PC-3 (cell line): ENCODE measurements at regions not wholly inside any gene's neighbourhood (a gene's known extent, or its start where the extent isn't known, plus 50 kb on each side); places are given as distances from the start of the nearest gene placed in this dataset.

Experiments
- ATAC-seq: fragments of 200-7000 bp; cut with Tn5 transposase; 2 replicates; pipeline ENCODE4 v1.9.1; 2020; ENCODE audit warnings: mild to moderate bottlenecking, moderate library complexity
- BruUV-seq: library from RNA; stranded (reverse); fragments of 400-500 nt; replicated peaks from 2 replicates; lab custom pipeline; 2021; lab: Mats Ljungman, UMichigan
- CTCF ChIA-PET: fragments of 300-600 bp; sonication (Branson Sonifier 250); formaldehyde crosslinking; loops from one replicate; lab custom pipeline; 2022; ENCODE audit warnings: antibody characterized with exemption; lab: Charles Lee
- POLR2A ChIA-PET: fragments of 300-600 bp; sonication (Branson Sonifier 250); formaldehyde crosslinking; loops from one replicate; lab custom pipeline; 2022; ENCODE audit warnings: antibody characterized with exemption; ENCODE audit not compliant: unreplicated experiment; lab: Charles Lee
- DNase-seq: peaks from one replicate; pipeline ENCODE4 v3.0.0-alpha.2; 2015
- H2AFZ ChIP-seq: fragments of 300-600 bp; sonication (generic); 2 replicates; pipeline ENCODE4 v1.6.0; 2016; ENCODE audit warnings: antibody characterized with exemption, low read length
- H3F3A ChIP-seq: fragments of 300-600 bp; sonication (generic); one replicate; pipeline ENCODE4 v1.6.0; 2017; ENCODE audit warnings: antibody characterized with exemption, low read length, control low read depth, mild to moderate bottlenecking; ENCODE audit not compliant: unreplicated experiment
- H3K27ac ChIP-seq: fragments of 300-600 bp; sonication (generic); 2 replicates; pipeline ENCODE4 v1.5.1; 2016; ENCODE audit warnings: mild to moderate bottlenecking, low read length
- H3K27me3 ChIP-seq: fragments of 300-600 bp; sonication (generic); 2 replicates; pipeline ENCODE4 v1.6.1; 2016; ENCODE audit warnings: low read length, mixed read lengths
- H3K36me3 ChIP-seq: fragments of 300-600 bp; sonication (generic); 2 replicates; pipeline ENCODE4 v1.6.1; 2016; ENCODE audit warnings: low read depth, mixed run types, low read length, mixed read lengths
- H3K4me1 ChIP-seq: fragments of 300-600 bp; sonication (generic); 2 replicates; pipeline ENCODE4 v1.5.1; 2016; ENCODE audit warnings: low read length; ENCODE audit not compliant: insufficient read depth
- H3K4me2 ChIP-seq: fragments of 300-600 bp; sonication (generic); 2 replicates; pipeline ENCODE4 v1.6.0; 2016; ENCODE audit warnings: low read length
- H3K4me3 ChIP-seq: fragments of 300-600 bp; sonication (generic); 2 replicates; pipeline ENCODE4 v1.5.1; 2016; ENCODE audit warnings: mild to moderate bottlenecking, low read length, mixed read lengths
- H3K79me2 ChIP-seq: fragments of 300-600 bp; sonication (generic); 2 replicates; pipeline ENCODE4 v1.6.1; 2017; ENCODE audit warnings: low read length, mixed read lengths
- H3K9ac ChIP-seq: fragments of 300-600 bp; sonication (generic); 2 replicates; pipeline ENCODE4 v1.6.0; 2016; ENCODE audit warnings: mild to moderate bottlenecking, low read length
- H3K9me2 ChIP-seq: fragments of 300-600 bp; sonication (generic); replicated peaks from 2 replicates; pipeline ENCODE4 v1.6.1; 2016; ENCODE audit warnings: mixed run types, low read length, mixed read lengths
- H3K9me3 ChIP-seq: fragments of 300-600 bp; sonication (generic); 2 replicates; pipeline ENCODE4 v1.6.1; 2016; ENCODE audit warnings: low read length, mixed read lengths
- H4K20me1 ChIP-seq: fragments of 300-600 bp; sonication (generic); 2 replicates; pipeline ENCODE4 v1.6.1; 2016; ENCODE audit warnings: low read length, mixed read lengths
- CTCF ChIP-seq: fragments of 300-600 bp; sonication (generic); conservative IDR thresholded peaks from 2 replicates; pipeline ENCODE4 v1.5.1; 2017; ENCODE audit warnings: antibody characterized with exemption, low read depth, mild to moderate bottlenecking, low read length
- EZH2 ChIP-seq: fragments of 300-600 bp; sonication (generic); IDR thresholded peaks from one replicate; pipeline ENCODE4 v1.6.1; 2017; ENCODE audit warnings: antibody characterized with exemption, mild to moderate bottlenecking, low read length; ENCODE audit not compliant: unreplicated experiment
- EZH2phosphoT487 ChIP-seq: fragments of 300-600 bp; sonication (generic); IDR thresholded peaks from 2 replicates; pipeline ENCODE4 v1.6.1; 2018; ENCODE audit warnings: mild to moderate bottlenecking, antibody characterized with exemption, low read length, borderline replicate concordance
- intact Hi-C: fragments of 100-400 bp; cut with micrococcal nuclease; formaldehyde crosslinking; loops from 2 replicates; pipeline ENCODE4 v1.9.0; 2023

GRCh38 chr4:114103908-114104307 is 124.5 kb upstream of the ARSJ start:
- no peak for DNase-seq
- no peaks in the 10 kb centered on the region for H3K9me2 ChIP-seq
- no peak overlapping the region for H3K4me3 ChIP-seq
- POLR2A ChIA-PET = no interaction called here
- H3K9ac ChIP-seq = no peak overlapping the region
- H3K4me2 ChIP-seq = no peak overlapping the region
- no peaks in the 10 kb centered on the region for H3K27me3 ChIP-seq
- no peak overlapping the region for H3K27ac ChIP-seq
- no peaks in the 10 kb centered on the region for H4K20me1 ChIP-seq
- no peak overlapping the region for H2AFZ ChIP-seq
- intact Hi-C loops = no loop called here
- BruUV-seq = no TSS peak
- no peaks in the 10 kb centered on the region for H3F3A ChIP-seq
- peaks cover 11% of the 10 kb centered on the region for H3K4me1 ChIP-seq
- CTCF ChIA-PET = no interaction called here
- no peaks in the 10 kb centered on the region for H3K79me2 ChIP-seq
- no peak for ATAC-seq
- no peaks in the 10 kb centered on the region for H3K9me3 ChIP-seq
- no peak for TF ChIP-seq CTCF
- TF ChIP-seq EZH2 = no peak
- TF ChIP-seq EZH2phosphoT487 = no peak
- no peaks in the 10 kb centered on the region for H3K36me3 ChIP-seq

DNA sequence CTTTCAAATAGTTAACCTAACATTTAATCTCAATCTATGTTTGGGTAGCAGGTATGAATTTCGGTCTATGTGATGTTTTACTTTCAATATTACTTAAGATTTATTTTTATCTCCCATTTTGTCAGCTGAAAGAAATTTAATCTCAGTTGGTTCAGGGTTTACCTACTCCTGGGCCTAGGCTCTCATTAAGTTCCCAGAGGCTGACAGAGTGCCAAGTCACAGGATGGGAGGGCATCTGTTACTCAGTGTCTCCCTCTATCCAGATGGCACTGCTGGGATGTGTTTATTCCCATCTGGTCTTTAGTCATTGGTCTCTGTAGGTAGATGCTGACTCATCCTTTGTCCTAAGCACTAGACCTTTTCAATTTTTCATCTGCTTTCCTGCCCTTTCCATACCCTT is 129.4 kb upstream of the ARSJ start:
- ATAC-seq (peak; percentile 37; the same call in 1 of the 2 replicates), DNase-seq (peak; percentile 58)
- Histone ChIP-seq H3K79me2 (no peaks in the 10 kb centered on the region), H3K27ac (no peak overlapping the region), H3K36me3 (no peaks in the 10 kb centered on the region), H3K9ac (no peak overlapping the region), H4K20me1 (no peaks in the 10 kb centered on the region), H3K4me1 (0 out of 2 replicates have a peak, but pooled peaks cover 6% of the 10 kb centered on the region), H3K4me2 (no peak overlapping the region), H3K4me3 (no peak overlapping the region), H2AFZ (0 out of 2 replicates have a peak overlapping the region, but pooled peaks have one; percentile 26), H3F3A (no peaks in the 10 kb centered on the region), H3K27me3 (no peaks in the 10 kb centered on the region), H3K9me2 (no peaks in the 10 kb centered on the region), H3K9me3 (no peaks in the 10 kb centered on the region)
- BruUV-seq = no TSS peak
- TF ChIP-seq EZH2phosphoT487 = no peak
- peak; percentile 30; the same call in 1 of the 2 replicates for TF ChIP-seq CTCF
- POLR2A ChIA-PET = no interaction called here
- CTCF ChIA-PET = no interaction called here
- intact Hi-C loops = no loop called here

DNA sequence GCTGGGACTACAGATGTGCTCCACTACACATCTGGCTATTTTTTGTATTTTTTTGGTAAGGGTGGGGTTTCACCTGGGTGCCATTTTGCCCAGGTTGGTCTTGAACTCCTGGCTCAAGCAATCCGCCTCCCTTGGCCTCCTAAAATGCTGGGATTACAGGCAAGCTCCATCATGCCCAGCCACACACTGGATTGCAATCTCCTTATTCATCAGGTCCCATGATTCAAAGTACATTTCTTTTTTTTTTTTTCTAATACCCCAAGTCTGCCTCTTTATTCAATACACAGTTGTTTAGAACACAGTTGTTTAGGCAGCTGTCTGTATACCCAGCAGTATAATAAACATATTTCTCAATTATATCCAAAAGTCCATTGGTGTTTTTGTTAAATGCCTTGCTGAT is 130.3 kb upstream of the ARSJ start:
- no peak for DNase-seq
- Histone ChIP-seq H3K9me3 (no peaks in the 10 kb centered on the region), H3K4me2 (no peak overlapping the region), H2AFZ (no peak overlapping the region), H3K79me2 (no peaks in the 10 kb centered on the region), H3K27me3 (no peaks in the 10 kb centered on the region), H3K9me2 (no peaks in the 10 kb centered on the region), H3K9ac (no peak overlapping the region), H3K4me1 (0 out of 2 replicates have a peak, but pooled peaks cover 6% of the 10 kb centered on the region), H3K36me3 (no peaks in the 10 kb centered on the region), H3K4me3 (no peak overlapping the region), H3K27ac (no peak overlapping the region), H4K20me1 (no peaks in the 10 kb centered on the region), H3F3A (no peaks in the 10 kb centered on the region)
- BruUV-seq = no TSS peak
- TF ChIP-seq EZH2 (no peak), CTCF (no peak), EZH2phosphoT487 (no peak)
- CTCF ChIA-PET = no interaction called here
- no peak for ATAC-seq
- POLR2A ChIA-PET = no interaction called here
- intact Hi-C loops = no loop called here
